GM13977 (cell line): ENCODE measurements at regions not wholly inside any gene's neighbourhood (a gene's known extent, or its start where the extent isn't known, plus 50 kb on each side); places are given as distances from the start of the nearest gene placed in this dataset.

Source experiments
- DNase-seq: peaks from one replicate; pipeline ENCODE4 v3.0.0; 2012; ENCODE audit warnings: low spot score
- CTCF ChIP-seq: IDR thresholded peaks from 2 replicates; pipeline ENCODE4 v1.5.1; 2012; ENCODE audit warnings: mild to moderate bottlenecking, control low read depth; ENCODE audit not compliant: insufficient read depth; ENCODE audit errors: extremely low read depth, missing control alignments
- in situ Hi-C: fragments of 300-500 bp; cut with MboI; formaldehyde crosslinking; loops from one replicate; pipeline ENCODE4 v1.12.0; 2022; ENCODE audit warnings: low sequenced_read_pairs, low pct_unique_long_range_greater_than_20kb, mixed read lengths, inconsistent platforms; ENCODE audit not compliant: unreplicated experiment

DNA sequence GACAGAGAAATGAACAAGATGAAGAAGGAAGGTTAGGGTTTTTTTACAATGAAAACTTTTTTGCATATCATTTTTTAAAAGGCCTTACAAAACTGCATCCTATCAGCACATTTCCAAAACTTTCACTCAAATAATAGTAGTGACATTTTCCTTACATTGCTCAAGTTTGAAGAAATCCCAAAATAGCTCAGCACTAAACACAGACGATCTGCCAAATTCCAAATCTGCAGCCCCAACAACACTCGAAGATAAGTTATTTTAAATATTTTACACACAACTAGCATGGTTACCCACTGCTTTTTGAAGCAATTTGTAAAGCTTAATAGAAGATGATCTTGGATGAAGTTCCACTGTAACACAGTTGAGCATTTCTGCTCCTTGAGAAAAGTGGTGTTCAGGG is 535.6 kb upstream of the ALCAM start:
- DNase-seq: no peak
- in situ Hi-C loops: no loop called here
- no peak for TF ChIP-seq CTCF

DNA sequence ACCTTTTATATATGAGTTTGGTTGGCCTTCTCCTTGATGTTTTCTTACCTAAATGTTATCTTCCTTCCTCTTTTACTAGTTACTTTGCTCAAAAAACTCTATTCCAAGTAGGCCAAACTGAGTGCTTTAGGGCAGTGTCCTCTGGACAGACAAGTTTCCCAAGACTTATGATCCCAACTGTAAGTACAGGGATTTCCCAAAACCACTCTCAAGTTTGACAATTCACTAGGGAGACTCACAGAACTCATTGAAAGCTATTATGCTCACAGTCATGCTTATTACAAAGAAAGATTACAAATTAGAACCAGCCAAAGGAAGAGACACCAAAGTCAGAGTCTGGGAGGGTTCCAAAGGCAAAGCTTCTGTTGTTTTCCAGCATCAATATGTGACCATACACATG is 534.2 kb upstream of the ALCAM start:
- DNase-seq: no peak
- no peak for TF ChIP-seq CTCF
- in situ Hi-C loops: no loop called here

- no peak for DNase-seq
- in situ Hi-C loops: no loop called here
- no peak for TF ChIP-seq CTCF
These were observed 531.3 kb upstream of the ALCAM start for GRCh38 chr3:104835376-104835775.

- in situ Hi-C loops: no loop called here
- no peak for TF ChIP-seq CTCF
- DNase-seq: no peak
These were observed 520.4 kb upstream of the ALCAM start for GRCh38 chr3:104846270-104846669.

DNA sequence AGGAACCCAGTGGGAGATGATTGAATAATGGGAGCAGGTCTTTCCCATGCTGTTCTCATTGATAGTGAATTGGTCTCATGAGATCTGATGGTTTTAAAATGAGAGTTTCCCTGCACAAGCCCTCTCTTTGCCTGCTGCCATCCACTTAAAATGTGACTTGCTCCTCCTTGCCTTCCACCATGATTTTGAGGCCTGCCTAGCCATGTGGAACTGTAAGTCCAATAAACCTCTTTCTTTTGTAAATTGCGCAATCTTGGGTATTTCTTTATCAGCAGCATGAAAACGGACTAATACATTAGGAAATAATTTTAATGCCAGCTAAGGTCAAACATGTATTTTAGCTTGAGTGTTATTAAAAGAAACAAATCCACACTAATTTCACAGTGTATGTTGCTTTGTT is 517.6 kb upstream of the ALCAM start:
- no peak for TF ChIP-seq CTCF
- no peak for DNase-seq
- in situ Hi-C loops: no loop called here

DNA sequence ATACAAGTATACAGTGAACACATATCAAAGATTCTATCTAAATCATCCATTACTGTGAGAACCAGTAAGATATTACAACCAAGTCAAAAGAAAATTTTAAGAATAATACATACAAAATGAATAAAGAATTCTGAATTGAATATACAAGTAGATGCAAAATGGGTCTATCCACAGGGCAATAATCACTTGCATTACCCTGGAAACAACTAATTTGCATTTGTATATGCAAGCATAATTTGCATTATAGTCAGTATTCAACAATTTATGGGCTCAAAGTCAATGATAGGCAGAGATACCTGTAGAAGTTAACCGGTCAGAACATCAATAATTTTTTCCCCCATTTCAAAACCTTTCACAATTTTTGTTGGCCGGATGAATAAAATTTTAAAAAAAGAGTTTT is 512.2 kb upstream of the ALCAM start:
- in situ Hi-C loops: no loop called here
- DNase-seq: no peak
- TF ChIP-seq CTCF: no peak

DNA sequence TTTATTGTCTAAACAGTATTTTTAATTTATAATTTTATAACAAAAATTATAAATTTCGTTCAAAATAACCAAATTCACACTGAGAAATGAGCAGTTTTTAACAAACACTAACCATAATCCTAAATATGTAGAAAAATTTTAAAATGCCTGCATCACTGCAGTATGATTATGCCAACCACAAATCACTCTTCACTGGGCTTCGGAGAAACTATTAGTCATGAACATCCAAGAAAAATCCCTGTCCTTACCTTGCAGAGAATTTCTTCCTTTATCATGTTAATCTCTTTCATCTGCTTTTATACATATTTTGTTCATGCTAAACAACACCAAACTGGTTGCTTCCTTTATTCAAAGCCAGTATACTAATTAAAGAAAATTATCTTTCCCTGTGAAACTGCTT is 511.0 kb upstream of the ALCAM start:
- no peak for TF ChIP-seq CTCF
- in situ Hi-C loops: no loop called here
- no peak for DNase-seq
